ENCODE measurements at regions not wholly inside any gene's neighbourhood (a gene's known extent, or its start where the extent isn't known, plus 50 kb on each side); places are given as distances from the start of the nearest gene placed in this dataset.

DNA sequence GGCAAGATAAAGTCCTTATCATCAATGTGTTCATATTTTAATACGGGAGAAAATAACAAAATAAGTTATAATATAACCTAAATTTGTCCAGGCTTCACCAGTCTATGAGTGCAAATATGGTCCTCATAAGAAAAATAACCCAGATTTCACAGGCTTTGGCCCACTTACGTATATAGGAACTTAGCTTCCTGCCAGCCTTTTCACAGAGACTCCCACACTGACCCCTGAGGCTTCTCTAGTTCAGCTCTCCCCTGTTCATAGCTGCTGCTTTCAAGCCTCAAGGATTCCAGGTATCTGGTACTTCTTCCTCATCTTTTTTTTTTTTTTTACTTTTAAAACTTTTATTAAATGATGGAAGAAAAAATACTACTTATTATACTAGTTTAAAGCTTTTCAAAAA, 74.9 kb upstream of the PELI1 start:
- TF ChIP-seq POLR2A (IDR thresholded peaks at IDR 0.05), result no peak
- TF ChIP-seq, protein P1, sequence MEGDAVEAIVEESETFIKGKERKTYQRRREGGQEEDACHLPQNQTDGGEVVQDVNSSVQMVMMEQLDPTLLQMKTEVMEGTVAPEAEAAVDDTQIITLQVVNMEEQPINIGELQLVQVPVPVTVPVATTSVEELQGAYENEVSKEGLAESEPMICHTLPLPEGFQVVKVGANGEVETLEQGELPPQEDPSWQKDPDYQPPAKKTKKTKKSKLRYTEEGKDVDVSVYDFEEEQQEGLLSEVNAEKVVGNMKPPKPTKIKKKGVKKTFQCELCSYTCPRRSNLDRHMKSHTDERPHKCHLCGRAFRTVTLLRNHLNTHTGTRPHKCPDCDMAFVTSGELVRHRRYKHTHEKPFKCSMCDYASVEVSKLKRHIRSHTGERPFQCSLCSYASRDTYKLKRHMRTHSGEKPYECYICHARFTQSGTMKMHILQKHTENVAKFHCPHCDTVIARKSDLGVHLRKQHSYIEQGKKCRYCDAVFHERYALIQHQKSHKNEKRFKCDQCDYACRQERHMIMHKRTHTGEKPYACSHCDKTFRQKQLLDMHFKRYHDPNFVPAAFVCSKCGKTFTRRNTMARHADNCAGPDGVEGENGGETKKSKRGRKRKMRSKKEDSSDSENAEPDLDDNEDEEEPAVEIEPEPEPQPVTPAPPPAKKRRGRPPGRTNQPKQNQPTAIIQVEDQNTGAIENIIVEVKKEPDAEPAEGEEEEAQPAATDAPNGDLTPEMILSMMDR (IDR thresholded peaks at IDR 0.05), result no peak

Data from Peyer's patch (tissue), 4 donors.